HFFc6 (cell line): ENCODE measurements at regions not wholly inside any gene's neighbourhood (a gene's known extent, or its start where the extent isn't known, plus 50 kb on each side); places are given as distances from the start of the nearest gene placed in this dataset.

Source experiments
- DNase-seq: peaks from one replicate; pipeline ENCODE4 v3.0.0-alpha.2; 2018
- H3K27ac Mint-ChIP-seq: 2 replicates; pipeline ENCODE4 v1.8.0; 2020; ENCODE audit warnings: mild to moderate bottlenecking, mixed read lengths
- H3K27me3 Mint-ChIP-seq: 2 replicates; pipeline ENCODE4 v1.8.0; 2021; ENCODE audit warnings: mild to moderate bottlenecking, moderate library complexity, mixed read lengths; ENCODE audit not compliant: insufficient read depth
- H3K36me3 Mint-ChIP-seq: 2 replicates; pipeline ENCODE4 v1.8.0; 2021; ENCODE audit warnings: low read depth, mixed read lengths
- H3K4me1 Mint-ChIP-seq: 2 replicates; pipeline ENCODE4 v1.8.0; 2020; ENCODE audit warnings: low read depth, mixed read lengths
- H3K4me3 Mint-ChIP-seq: 2 replicates; pipeline ENCODE4 v1.8.0; 2020; ENCODE audit warnings: mild to moderate bottlenecking, moderate library complexity, mixed read lengths
- H3K9me3 Mint-ChIP-seq: 2 replicates; pipeline ENCODE4 v1.8.0; 2020; ENCODE audit warnings: mild to moderate bottlenecking, mixed read lengths
- CTCF ChIP-seq: fragments of 200-600 bp; sonication (generic); IDR thresholded peaks from 2 replicates; pipeline ENCODE4 v1.5.0; 2021; ENCODE audit warnings: antibody characterized with exemption, mild to moderate bottlenecking

- Mint-ChIP-seq H3K36me3 (peaks cover 24% of the 10 kb centered on the region), H3K27me3 (no peaks in the 10 kb centered on the region), H3K9me3 (peaks cover 15% of the 10 kb centered on the region), H3K4me1 (peaks cover 56% of the 10 kb centered on the region), H3K27ac (no peak overlapping the region), H3K4me3 (no peak overlapping the region)
- no peak for DNase-seq
- no peak for TF ChIP-seq CTCF
These were observed 50.0 kb upstream of the FARP1 start for GRCh38 chr13:98092888-98093287.
